ENCODE measurements at regions not wholly inside any gene's neighbourhood (a gene's known extent, or its start where the extent isn't known, plus 50 kb on each side); places are given as distances from the start of the nearest gene placed in this dataset.

DNA sequence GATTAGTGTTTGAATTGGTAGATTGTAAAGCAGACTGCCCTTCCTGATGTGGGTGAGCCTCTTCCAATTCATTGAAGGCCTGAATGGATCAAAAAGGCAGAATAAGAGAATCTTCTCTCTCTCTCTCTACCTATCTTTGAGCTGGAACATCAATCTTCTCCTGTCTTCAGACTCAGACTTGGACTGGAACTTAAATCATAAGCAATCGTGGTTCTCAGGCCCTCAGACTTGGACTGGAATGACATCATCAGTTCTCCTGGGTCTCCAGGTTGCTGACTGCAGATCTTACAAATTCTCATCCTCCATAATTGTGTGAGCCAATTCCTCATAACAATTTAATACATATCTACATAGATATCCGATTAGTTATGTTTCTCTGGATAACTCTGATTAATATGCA lies 66.8 kb downstream of the IER5 start:
- Histone ChIP-seq H3K9me1 (ENCODE audit: insufficient read depth, low read length) (peaks cover 16% of the 10 kb centered on the region), H4K91ac (ENCODE audit: insufficient read depth, low read depth, low read length) (no peak overlapping the region), H2AK9ac (replicated peaks; ENCODE audit: low read depth, low read length, poor library complexity) (no peak overlapping the region), H2BK20ac (ENCODE audit: low read depth, low read length) (no peak overlapping the region), H2BK5ac (ENCODE audit: low read depth, low read length, poor library complexity, severe bottlenecking) (no peak overlapping the region), H3K14ac (replicated peaks; ENCODE audit: low read depth, low read length) (no peak overlapping the region), H4K20me1 (ENCODE audit: insufficient read depth, low read length) (no peaks in the 10 kb centered on the region), H4K8ac (ENCODE audit: low read depth in 2 of 2, low read length in 2 of 2) (no peak overlapping the region), H3K27me3 (ENCODE audit: control insufficient read depth, insufficient read depth, low read length) (no peaks in the 10 kb centered on the region), H2BK120ac (ENCODE audit: low read depth, low read length) (no peak overlapping the region), H4K5ac (ENCODE audit: low read depth, low read length) (no peak overlapping the region), H3K9me3 (ENCODE audit: control insufficient read depth, insufficient read depth, low read length) (no peaks in the 10 kb centered on the region), H2AK5ac (ENCODE audit: low read depth, low read length) (no peak overlapping the region), H3K27ac (ENCODE audit: insufficient read depth, low read length) (no peak overlapping the region), H2BK15ac (ENCODE audit: low read depth, low read length) (no peak overlapping the region), H3K36me3 (ENCODE audit: control insufficient read depth, insufficient read depth, low read length) (no peaks in the 10 kb centered on the region), H2AFZ (replicated peaks; ENCODE audit: low read length, poor library complexity) (no peak overlapping the region), H3K18ac (ENCODE audit: low read depth, low read length) (no peak overlapping the region), H3K79me1 (ENCODE audit: low read depth in 1 of 2, low read length in 2 of 2) (no peaks in the 10 kb centered on the region), H3K4me1 (ENCODE audit: control insufficient read depth, insufficient read depth, low read length) (peaks cover 8% of the 10 kb centered on the region), H3K56ac (ENCODE audit: extremely low read depth, insufficient read depth, low read length) (no peak overlapping the region), H3K4me3 (ENCODE audit: insufficient read depth, low read depth, low read length) (no peak overlapping the region), H3K4me2 (ENCODE audit: low read depth, low read length) (no peak overlapping the region), H3K9ac (ENCODE audit: low read depth, low read length) (no peak overlapping the region), H3K4ac (ENCODE audit: low read depth, low read length) (no peak overlapping the region), H3K23ac (ENCODE audit: low read depth, low read length) (no peak overlapping the region)
- ATAC-seq (ENCODE audit: low read depth) = no peak
- dilution Hi-C loops (cut with HindIII; ENCODE audit: low sequenced_read_pairs, unreplicated experiment) = no loop called here
- intact Hi-C loops (cut with micrococcal nuclease) = no loop called here
- ChIA-PET CTCF (no interaction called here), POLR2A (ENCODE audit: unreplicated experiment) (no interaction called here)
- TF ChIP-seq BHLHE40 (IDR thresholded peaks at IDR 0.05; ENCODE audit: low read depth, low read length) (no peak), MAZ (IDR thresholded peaks at IDR 0.05; ENCODE audit: borderline replicate concordance, low read depth, low read length) (no peak), MAFK (IDR thresholded peaks at IDR 0.05; ENCODE audit: low read depth, low read length) (no peak), CTCF (conservative IDR thresholded peaks at IDR 0.05; ENCODE audit: low read depth, low read length) (no peak), POLR2A (IDR thresholded peaks at IDR 0.05; ENCODE audit: low read depth, low read length) (no peak)
- TF ChIP-seq, protein P1, sequence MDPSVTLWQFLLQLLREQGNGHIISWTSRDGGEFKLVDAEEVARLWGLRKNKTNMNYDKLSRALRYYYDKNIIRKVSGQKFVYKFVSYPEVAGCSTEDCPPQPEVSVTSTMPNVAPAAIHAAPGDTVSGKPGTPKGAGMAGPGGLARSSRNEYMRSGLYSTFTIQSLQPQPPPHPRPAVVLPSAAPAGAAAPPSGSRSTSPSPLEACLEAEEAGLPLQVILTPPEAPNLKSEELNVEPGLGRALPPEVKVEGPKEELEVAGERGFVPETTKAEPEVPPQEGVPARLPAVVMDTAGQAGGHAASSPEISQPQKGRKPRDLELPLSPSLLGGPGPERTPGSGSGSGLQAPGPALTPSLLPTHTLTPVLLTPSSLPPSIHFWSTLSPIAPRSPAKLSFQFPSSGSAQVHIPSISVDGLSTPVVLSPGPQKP (IDR thresholded peaks at IDR 0.05; ENCODE audit: borderline replicate concordance, low read depth, low read length) = no peak
- in situ Hi-C loops (cut with MboI; ENCODE audit: low sequenced_read_pairs) = loop anchor here (25.0 kb wide), 1 partner anchor 893 kb away; no protein-coding TSS in a partner anchor
- DNase-seq = peak; percentile 24
- WGBS, 2 experiments (ENCODE audit: extremely low coverage in 2 of 2, insufficient read length in 1 of 2) = 67% methylated on average over 1 of the region's 2 CpGs; no CpG with 5 or more reads in 1 of the 2 experiments
- BruUV-seq (replicated peaks) = no TSS peak

Data from IMR-90 (cell line).